ENCODE measurements at regions not wholly inside any gene's neighbourhood (a gene's known extent, or its start where the extent isn't known, plus 50 kb on each side); places are given as distances from the start of the nearest gene placed in this dataset.

- no peak for TF ChIP-seq POLR2AphosphoS5 (IDR thresholded peaks at IDR 0.05)
- no peak for TF ChIP-seq SMC3 (conservative IDR thresholded peaks at IDR 0.05; ENCODE audit: poor library complexity)
- TF ChIP-seq TAF1 (IDR thresholded peaks at IDR 0.05; ENCODE audit: low read depth): no peak
- no peak for TF ChIP-seq RAD21 (conservative IDR thresholded peaks at IDR 0.05)
- Histone ChIP-seq H3K4me3 (ENCODE audit: low read length) (no peak overlapping the region), H3K27ac (ENCODE audit: low read length) (no peak overlapping the region), H3K9me3 (ENCODE audit: low read length) (no peaks in the 10 kb centered on the region), H3K9me2 (ENCODE audit: insufficient read depth, low read length) (no peaks in the 10 kb centered on the region), H3K36me3 (ENCODE audit: insufficient read depth, low read length) (no peaks in the 10 kb centered on the region), H3K79me2 (replicated peaks; ENCODE audit: insufficient read depth, low read length) (no peaks in the 10 kb centered on the region), H3F3A (ENCODE audit: insufficient read depth, low read length, poor library complexity, severe bottlenecking) (no peaks in the 10 kb centered on the region), H3K9ac (ENCODE audit: low read length) (no peak overlapping the region), H4K20me1 (ENCODE audit: insufficient read depth) (no peaks in the 10 kb centered on the region), H2AFZ (ENCODE audit: low read depth, low read length) (no peak overlapping the region), H3K4me2 (ENCODE audit: low read length) (no peak overlapping the region), H3K27me3 (ENCODE audit: insufficient read depth, low read depth, low read length) (no peaks in the 10 kb centered on the region)
Observed at GRCh38 chr7:115356139-115356746, 434.3 kb downstream of the MDFIC start.

- Histone ChIP-seq H3K79me2 (replicated peaks; ENCODE audit: insufficient read depth, low read length) (no peaks in the 10 kb centered on the region), H3K9ac (ENCODE audit: low read length) (no peak overlapping the region), H3K36me3 (ENCODE audit: insufficient read depth, low read length) (no peaks in the 10 kb centered on the region), H3K4me3 (ENCODE audit: low read length) (no peak overlapping the region), H3K27me3 (ENCODE audit: insufficient read depth, low read depth, low read length) (no peaks in the 10 kb centered on the region), H3K9me3 (ENCODE audit: low read length) (no peaks in the 10 kb centered on the region), H3K9me2 (ENCODE audit: insufficient read depth, low read length) (no peaks in the 10 kb centered on the region), H3K27ac (ENCODE audit: low read length) (no peak overlapping the region), H2AFZ (ENCODE audit: low read depth, low read length) (no peak overlapping the region), H3F3A (ENCODE audit: insufficient read depth, low read length, poor library complexity, severe bottlenecking) (no peaks in the 10 kb centered on the region), H3K4me2 (ENCODE audit: low read length) (no peak overlapping the region), H4K20me1 (ENCODE audit: insufficient read depth) (no peaks in the 10 kb centered on the region)
- TF ChIP-seq CTCF (IDR thresholded peaks at IDR 0.05; ENCODE audit: poor library complexity, severe bottlenecking): no peak
- TF ChIP-seq MXI1 (conservative IDR thresholded peaks at IDR 0.05; ENCODE audit: poor library complexity, severe bottlenecking): no peak
- no peak for TF ChIP-seq SMC3 (conservative IDR thresholded peaks at IDR 0.05; ENCODE audit: poor library complexity)
- TF ChIP-seq RAD21 (conservative IDR thresholded peaks at IDR 0.05): no peak
Observed at GRCh38 chr7:115354925-115355324, 433.0 kb downstream of the MDFIC start.

GRCh38 chr7:115352375-115352774 lies 430.5 kb downstream of the MDFIC start:
- Histone ChIP-seq H2AFZ (ENCODE audit: low read depth, low read length) (no peak overlapping the region), H3K9me2 (ENCODE audit: insufficient read depth, low read length) (no peaks in the 10 kb centered on the region), H3K9me3 (ENCODE audit: low read length) (no peaks in the 10 kb centered on the region), H3K27me3 (ENCODE audit: insufficient read depth, low read depth, low read length) (no peaks in the 10 kb centered on the region), H3K36me3 (ENCODE audit: insufficient read depth, low read length) (no peaks in the 10 kb centered on the region), H3K27ac (ENCODE audit: low read length) (no peak overlapping the region), H4K20me1 (ENCODE audit: insufficient read depth) (no peaks in the 10 kb centered on the region), H3K4me3 (ENCODE audit: low read length) (no peak overlapping the region), H3K9ac (ENCODE audit: low read length) (no peak overlapping the region), H3K4me2 (ENCODE audit: low read length) (no peak overlapping the region), H3F3A (ENCODE audit: insufficient read depth, low read length, poor library complexity, severe bottlenecking) (no peaks in the 10 kb centered on the region), H3K79me2 (replicated peaks; ENCODE audit: insufficient read depth, low read length) (no peaks in the 10 kb centered on the region)
- TF ChIP-seq REST (IDR thresholded peaks at IDR 0.05; ENCODE audit: borderline replicate concordance) (no peak), TAF1 (IDR thresholded peaks at IDR 0.05; ENCODE audit: low read depth) (no peak), MXI1 (conservative IDR thresholded peaks at IDR 0.05; ENCODE audit: poor library complexity, severe bottlenecking) (no peak), POLR2AphosphoS5 (IDR thresholded peaks at IDR 0.05) (no peak), CTCF (IDR thresholded peaks at IDR 0.05; ENCODE audit: poor library complexity, severe bottlenecking) (no peak), EP300 (conservative IDR thresholded peaks at IDR 0.05; ENCODE audit: poor library complexity, severe bottlenecking) (no peak), EZH2 (IDR thresholded peaks at IDR 0.05; ENCODE audit: borderline replicate concordance, insufficient read depth, low read length, poor library complexity, severe bottlenecking) (no peak), SMC3 (conservative IDR thresholded peaks at IDR 0.05; ENCODE audit: poor library complexity) (no peak), RAD21 (conservative IDR thresholded peaks at IDR 0.05) (no peak)

All from neural cell (in vitro differentiated cells).